LNCaP clone FGC (cell line): ENCODE measurements at regions not wholly inside any gene's neighbourhood (a gene's known extent, or its start where the extent isn't known, plus 50 kb on each side); places are given as distances from the start of the nearest gene placed in this dataset.

ENCODE experiments used
- DNase-seq: peaks from one replicate; pipeline ENCODE4 v3.0.0-alpha.2; 2011; ENCODE audit warnings: low read depth
- H3K4me3 ChIP-seq: 2 replicates; pipeline ENCODE4 v1.5.1; 2011; ENCODE audit warnings: mild to moderate bottlenecking, low read depth, low read length, control low read depth
- CTCF ChIP-seq: IDR thresholded peaks from 2 replicates; pipeline ENCODE4 v1.5.1; 2012; ENCODE audit warnings: mild to moderate bottlenecking; ENCODE audit not compliant: control insufficient read depth, insufficient read depth; ENCODE audit errors: extremely low read depth

- TF ChIP-seq CTCF = no peak
- H3K4me3 ChIP-seq = no peak overlapping the region
- DNase-seq = no peak
Observed at GRCh38 chr6:14216946-14217684, 99.5 kb downstream of the CD83 start.

- no peak for DNase-seq
- no peak for TF ChIP-seq CTCF
- H3K4me3 ChIP-seq = no peak overlapping the region
Observed at GRCh38 chr6:14217728-14218518, 100.4 kb downstream of the CD83 start.

- no peak for DNase-seq
- TF ChIP-seq CTCF = no peak
- H3K4me3 ChIP-seq = no peak overlapping the region
Observed at GRCh38 chr6:14218519-14218800, 100.9 kb downstream of the CD83 start.

GRCh38 chr6:14221564-14222279 lies 104.2 kb downstream of the CD83 start:
- no peak for DNase-seq
- H3K4me3 ChIP-seq = no peak overlapping the region
- TF ChIP-seq CTCF = no peak

- no peak overlapping the region for H3K4me3 ChIP-seq
- no peak for DNase-seq
- no peak for TF ChIP-seq CTCF
Observed at GRCh38 chr6:14222956-14223355, 105.4 kb downstream of the CD83 start.

- no peak for DNase-seq
- no peak for TF ChIP-seq CTCF
- no peak overlapping the region for H3K4me3 ChIP-seq
Observed at GRCh38 chr6:14224359-14225103, 107.0 kb downstream of the CD83 start.
